ENCODE measurements at regions not wholly inside any gene's neighbourhood (a gene's known extent, or its start where the extent isn't known, plus 50 kb on each side); places are given as distances from the start of the nearest gene placed in this dataset.

DNA sequence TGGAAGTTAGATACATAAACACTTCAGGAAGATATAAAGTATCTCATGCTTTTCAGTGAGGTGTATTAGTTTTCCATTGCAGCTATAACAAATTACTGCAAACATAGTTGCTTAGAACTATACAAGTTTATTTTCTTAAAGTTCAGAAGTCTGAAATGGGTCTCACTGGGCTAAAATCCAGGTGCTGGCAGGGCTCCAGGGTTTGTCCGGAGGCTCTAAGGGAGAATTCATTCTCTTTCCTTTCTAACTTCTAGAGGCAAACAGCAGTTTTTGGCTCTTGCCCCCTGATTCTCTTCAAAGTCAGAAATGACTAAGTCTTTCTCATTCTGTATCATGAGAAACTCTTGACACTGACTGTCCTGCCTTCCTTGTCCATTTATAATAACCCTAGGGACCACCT is 138.8 kb downstream of the AASDHPPT start:
- Histone ChIP-seq H4K20me1 (ENCODE audit: insufficient read depth, low read length) (no peaks in the 10 kb centered on the region), H3K27me3 (ENCODE audit: control insufficient read depth in 1 of 2, insufficient read depth in 2 of 2, low read length in 2 of 2) (no peaks in the 10 kb centered on the region), H3K9ac (ENCODE audit: insufficient read depth, low read depth, low read length) (no peak overlapping the region), H3K79me2 (ENCODE audit: insufficient read depth, low read length) (no peaks in the 10 kb centered on the region), H3K4me1 (ENCODE audit: insufficient read depth, low read length) (no peaks in the 10 kb centered on the region), H3K4me2 (ENCODE audit: low read depth, low read length) (no peak overlapping the region), H3K36me3 (replicated peaks in 1 of 2; ENCODE audit: control insufficient read depth in 1 of 2, insufficient read depth in 2 of 2, low read length in 2 of 2) (no peaks in the 10 kb centered on the region), H3K9me3 (ENCODE audit: low read length) (peaks cover 30% of the 10 kb centered on the region; the same call in 1 of the 2 replicates), H3K4me3 (replicated peaks in 1 of 3; ENCODE audit: insufficient read depth in 1 of 3, low read depth in 2 of 3, low read length in 3 of 3) (no peak overlapping the region), H3K27ac (ENCODE audit: extremely low read length, insufficient read depth, low read length) (no peak overlapping the region), H2AFZ (ENCODE audit: low read length) (no peak overlapping the region)
- in situ Hi-C loops (cut with HindIII; ENCODE audit: extremely low pct_ligation_motif_present, low pct_unique_long_range_greater_than_20kb): no loop called here
- 75% methylated on average over 1 of the region's 1 CpG for WGBS (ENCODE audit: low lambda C conversion rate)
- intact Hi-C loops (cut with micrococcal nuclease; ENCODE audit: unreplicated experiment): no loop called here
- no peak for TF ChIP-seq ZNF670 (CRISPR knock-in tag; IDR thresholded peaks at IDR 0.05; ENCODE audit: borderline replicate concordance)
- TF ChIP-seq ZNF121 (CRISPR knock-in tag; IDR thresholded peaks at IDR 0.05): no peak
- no peak for TF ChIP-seq ZNF10 (CRISPR knock-in tag; IDR thresholded peaks at IDR 0.05; ENCODE audit: borderline replicate concordance, low read depth)
- TF ChIP-seq ATRX (CRISPR knock-in tag; IDR thresholded peaks at IDR 0.05; ENCODE audit: borderline replicate concordance): no peak
- no peak for TF ChIP-seq ZNF20 (CRISPR knock-in tag; IDR thresholded peaks at IDR 0.05)
- no peak for TF ChIP-seq IKZF1 (IDR thresholded peaks at IDR 0.05)
- TF ChIP-seq RFXAP (CRISPR knock-in tag; IDR thresholded peaks at IDR 0.05; ENCODE audit: borderline replicate concordance): no peak
- no peak for TF ChIP-seq ZNF530 (CRISPR knock-in tag; IDR thresholded peaks at IDR 0.05; ENCODE audit: low read depth)
- no peak for TF ChIP-seq ZNF33A (CRISPR knock-in tag; IDR thresholded peaks at IDR 0.05; ENCODE audit: borderline replicate concordance)
- TF ChIP-seq, protein P1, sequence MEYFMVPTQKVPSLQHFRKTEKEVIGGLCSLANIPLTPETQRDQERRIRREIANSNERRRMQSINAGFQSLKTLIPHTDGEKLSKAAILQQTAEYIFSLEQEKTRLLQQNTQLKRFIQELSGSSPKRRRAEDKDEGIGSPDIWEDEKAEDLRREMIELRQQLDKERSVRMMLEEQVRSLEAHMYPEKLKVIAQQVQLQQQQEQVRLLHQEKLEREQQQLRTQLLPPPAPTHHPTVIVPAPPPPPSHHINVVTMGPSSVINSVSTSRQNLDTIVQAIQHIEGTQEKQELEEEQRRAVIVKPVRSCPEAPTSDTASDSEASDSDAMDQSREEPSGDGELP (IDR thresholded peaks at IDR 0.05; ENCODE audit: borderline replicate concordance, low read depth): no peak
- TF ChIP-seq FOXP1 (IDR thresholded peaks at IDR 0.05): no peak
- no peak for TF ChIP-seq FOXP1 (CRISPR knock-in tag; IDR thresholded peaks at IDR 0.05)
- no peak for TF ChIP-seq ZBTB37 (CRISPR knock-in tag; IDR thresholded peaks at IDR 0.05)
- TF ChIP-seq ZNF709 (CRISPR knock-in tag; IDR thresholded peaks at IDR 0.05): no peak
- no peak for ATAC-seq
- no peak for FAIRE-seq
- no peak for DNase-seq (ENCODE audit: low spot score)
- no TSS peak for BruUV-seq (replicated peaks)
- ChIA-PET POLR2A (no interaction called here), CTCF (ENCODE audit: low intra/inter-chr PET ratio, low total read pairs) (no interaction called here)
